ENCODE measurements at regions not wholly inside any gene's neighbourhood (a gene's known extent, or its start where the extent isn't known, plus 50 kb on each side); places are given as distances from the start of the nearest gene placed in this dataset.

DNA sequence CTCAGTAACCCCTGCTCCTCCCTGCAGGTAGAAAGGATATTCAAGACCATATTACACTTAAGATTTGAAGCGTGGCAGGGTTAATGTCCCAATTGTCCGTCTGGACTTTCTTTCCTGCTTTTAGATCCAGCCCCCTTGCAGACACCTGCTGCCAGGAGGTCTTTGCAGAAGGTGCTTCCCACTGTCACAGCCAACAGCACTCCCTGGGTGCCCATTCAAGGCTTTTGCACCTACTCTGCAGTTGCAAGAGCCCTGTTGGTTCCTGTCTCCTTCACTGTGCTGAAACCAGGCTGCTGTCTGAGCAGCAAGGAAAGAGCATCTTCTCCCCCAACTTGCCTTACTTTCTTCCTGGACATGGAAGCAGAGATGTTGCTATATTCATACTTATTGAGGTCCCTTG lies 1043.0 kb upstream of the POU3F3 start:
- DNase-seq (ENCODE audit: low spot score) (no peak), FAIRE-seq (no peak), ATAC-seq (no peak)
- ChIA-PET POLR2A (no interaction called here), CTCF (ENCODE audit: low intra/inter-chr PET ratio, low total read pairs) (no interaction called here)
- H3K27me3 ChIP-seq (ENCODE audit: control insufficient read depth in 1 of 2, insufficient read depth in 2 of 2, low read length in 2 of 2) = no peaks in the 10 kb centered on the region
- BruUV-seq (replicated peaks) = no TSS peak
- no peaks in the 10 kb centered on the region for H3K36me3 ChIP-seq (replicated peaks in 1 of 2; ENCODE audit: control insufficient read depth in 1 of 2, insufficient read depth in 2 of 2, low read length in 2 of 2)
- H3K4me1 ChIP-seq (ENCODE audit: insufficient read depth, low read length) = peaks cover 7% of the 10 kb centered on the region; the same call in 1 of the 2 replicates
- intact Hi-C loops (cut with micrococcal nuclease; ENCODE audit: unreplicated experiment) (no loop called here), in situ Hi-C loops (cut with HindIII; ENCODE audit: extremely low pct_ligation_motif_present, low pct_unique_long_range_greater_than_20kb) (no loop called here)
- no peak for TF ChIP-seq ZNF550 (CRISPR knock-in tag; IDR thresholded peaks at IDR 0.05; ENCODE audit: borderline replicate concordance)
- TF ChIP-seq, protein P1, sequence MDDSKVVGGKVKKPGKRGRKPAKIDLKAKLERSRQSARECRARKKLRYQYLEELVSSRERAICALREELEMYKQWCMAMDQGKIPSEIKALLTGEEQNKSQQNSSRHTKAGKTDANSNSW (CRISPR knock-in tag; IDR thresholded peaks at IDR 0.05; ENCODE audit: borderline replicate concordance) = no peak
- no peak overlapping the region for H3K4me3 ChIP-seq (replicated peaks in 1 of 3; ENCODE audit: insufficient read depth in 1 of 3, low read depth in 2 of 3, low read length in 3 of 3)
- H4K20me1 ChIP-seq (ENCODE audit: insufficient read depth, low read length) = no peaks in the 10 kb centered on the region
- H2AFZ ChIP-seq (ENCODE audit: low read length) = no peak overlapping the region
- H3K9ac ChIP-seq (ENCODE audit: insufficient read depth, low read depth, low read length) = no peak overlapping the region
- peaks cover 17% of the 10 kb centered on the region for H3K9me3 ChIP-seq (ENCODE audit: low read length)
- no peak overlapping the region for H3K27ac ChIP-seq (ENCODE audit: extremely low read length, insufficient read depth, low read length)
- no peaks in the 10 kb centered on the region for H3K79me2 ChIP-seq (ENCODE audit: insufficient read depth, low read length)
- 13% methylated on average over 2 of the region's 2 CpGs for WGBS (ENCODE audit: low lambda C conversion rate)
- no peak overlapping the region for H3K4me2 ChIP-seq (ENCODE audit: low read depth, low read length)

DNA sequence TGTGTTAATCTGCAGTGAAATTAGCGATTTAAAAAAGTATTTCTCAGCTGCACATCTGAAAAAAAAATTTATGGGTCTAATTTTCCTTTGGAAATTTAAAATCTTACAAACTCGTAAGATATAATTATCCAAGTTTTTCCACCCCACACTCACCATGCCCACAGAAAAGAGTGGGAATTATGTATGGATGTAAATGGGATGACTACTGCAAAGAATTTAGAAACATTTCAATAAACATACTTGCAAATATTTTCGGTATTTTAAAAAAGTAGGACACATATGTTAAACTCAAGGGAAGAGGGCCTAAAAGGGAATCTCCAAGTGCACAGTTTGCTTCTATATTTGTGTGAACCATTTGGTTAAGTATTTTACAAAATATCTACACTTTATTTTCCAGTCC lies 1039.9 kb upstream of the POU3F3 start:
- no peaks in the 10 kb centered on the region for H3K36me3 ChIP-seq (replicated peaks in 1 of 2; ENCODE audit: control insufficient read depth in 1 of 2, insufficient read depth in 2 of 2, low read length in 2 of 2)
- FAIRE-seq (no peak), ATAC-seq (no peak), DNase-seq (ENCODE audit: low spot score) (no peak)
- H3K4me2 ChIP-seq (ENCODE audit: low read depth, low read length) = no peak overlapping the region
- H3K4me3 ChIP-seq (replicated peaks in 1 of 3; ENCODE audit: insufficient read depth in 1 of 3, low read depth in 2 of 3, low read length in 3 of 3) = no peak overlapping the region
- no TSS peak for BruUV-seq (replicated peaks)
- TF ChIP-seq SIN3B (IDR thresholded peaks at IDR 0.05; ENCODE audit: low read length) = no peak
- TF ChIP-seq ZNF331 (CRISPR knock-in tag; IDR thresholded peaks at IDR 0.05) = no peak
- no peak overlapping the region for H2AFZ ChIP-seq (ENCODE audit: low read length)
- no peak overlapping the region for H3K27ac ChIP-seq (ENCODE audit: extremely low read length, insufficient read depth, low read length)
- POLR2A ChIA-PET = no interaction called here
- no peak overlapping the region for H3K9ac ChIP-seq (ENCODE audit: insufficient read depth, low read depth, low read length)
- no peaks in the 10 kb centered on the region for H3K79me2 ChIP-seq (ENCODE audit: insufficient read depth, low read length)
- peaks cover 5% of the 10 kb centered on the region; the same call in 1 of the 2 replicates for H3K4me1 ChIP-seq (ENCODE audit: insufficient read depth, low read length)
- no peaks in the 10 kb centered on the region for H4K20me1 ChIP-seq (ENCODE audit: insufficient read depth, low read length)
- intact Hi-C loops (cut with micrococcal nuclease; ENCODE audit: unreplicated experiment) = no loop called here
- CTCF ChIA-PET (ENCODE audit: low intra/inter-chr PET ratio, low total read pairs) = no interaction called here
- under 1% methylated on average over 3 of the region's 3 CpGs for WGBS (ENCODE audit: low lambda C conversion rate)
- peaks cover 6% of the 10 kb centered on the region; the same call in 1 of the 2 replicates for H3K9me3 ChIP-seq (ENCODE audit: low read length)
- in situ Hi-C loops (cut with HindIII; ENCODE audit: extremely low pct_ligation_motif_present, low pct_unique_long_range_greater_than_20kb) = no loop called here
- no peaks in the 10 kb centered on the region for H3K27me3 ChIP-seq (ENCODE audit: control insufficient read depth in 1 of 2, insufficient read depth in 2 of 2, low read length in 2 of 2)

All from HepG2 (cell line).